Mucosa of rectum (tissue), 2 donors: ENCODE measurements at regions not wholly inside any gene's neighbourhood (a gene's known extent, or its start where the extent isn't known, plus 50 kb on each side); places are given as distances from the start of the nearest gene placed in this dataset.

ENCODE experiments used
- H3K27ac ChIP-seq, 2 donors: one replicate each; pipeline ENCODE4 v1.7.0; 2013; ENCODE audit warnings: inconsistent platforms in 2 of 2, low read depth in 2 of 2, low read length in 2 of 2
- H3K27me3 ChIP-seq, 2 donors: one replicate each; pipeline ENCODE4 v1.7.0; 2013; ENCODE audit warnings: low read length in 2 of 2; ENCODE audit not compliant: control insufficient read depth in 2 of 2, insufficient read depth in 2 of 2
- H3K36me3 ChIP-seq, 2 donors: one replicate each; pipeline ENCODE4 v1.7.0; 2013; ENCODE audit warnings: low read length in 2 of 2; ENCODE audit not compliant: control insufficient read depth in 2 of 2, insufficient read depth in 2 of 2
- H3K4me1 ChIP-seq, 2 donors: one replicate each; pipeline ENCODE4 v1.7.0; 2013; ENCODE audit warnings: low read length in 2 of 2, mild to moderate bottlenecking in 1 of 2; ENCODE audit not compliant: control insufficient read depth in 2 of 2, insufficient read depth in 2 of 2
- H3K4me3 ChIP-seq, 2 donors: one replicate each; pipeline ENCODE4 v1.7.0; 2013; ENCODE audit warnings: low read length in 2 of 2
- H3K9ac ChIP-seq, 2 donors: one replicate each; pipeline ENCODE4 v1.7.0; 2013; ENCODE audit warnings: low read length in 2 of 2, low read depth in 1 of 2, mild to moderate bottlenecking in 1 of 2
- H3K9me3 ChIP-seq, 2 donors: one replicate each; pipeline ENCODE4 v1.7.0; 2013; ENCODE audit warnings: low read length in 2 of 2; ENCODE audit not compliant: control insufficient read depth in 2 of 2
- donor health status: healthy.
- donor health status: Normal muscosa, but diverticular disease.

DNA sequence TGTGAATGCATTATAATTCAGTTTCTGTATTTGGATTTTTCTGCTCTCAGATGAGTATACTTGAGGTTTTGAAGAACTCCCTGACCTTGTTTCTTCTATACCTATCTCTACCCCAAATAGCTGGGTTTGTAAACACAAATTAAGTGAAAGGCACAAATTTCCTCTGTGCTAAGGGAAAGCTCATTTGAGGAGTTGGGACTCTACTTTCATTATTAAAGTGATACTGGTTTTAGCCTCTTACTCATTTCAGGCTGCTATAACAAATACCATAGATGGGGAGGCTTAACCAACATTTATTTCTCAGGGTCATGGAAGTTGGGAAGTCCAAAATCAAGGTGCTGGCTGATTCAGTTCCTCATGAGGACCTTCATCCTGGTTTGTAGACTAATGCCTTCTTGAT, 97.2 kb upstream of the ANKH start:
- H3K27me3 ChIP-seq: no peaks in the 10 kb centered on the region
- H3K27ac ChIP-seq: no peak overlapping the region
- no peak overlapping the region for H3K9ac ChIP-seq
- no peak overlapping the region for H3K4me3 ChIP-seq
- no peaks in the 10 kb centered on the region for H3K9me3 ChIP-seq
- H3K36me3 ChIP-seq: no peaks in the 10 kb centered on the region
- H3K4me1 ChIP-seq: no peaks in the 10 kb centered on the region

DNA sequence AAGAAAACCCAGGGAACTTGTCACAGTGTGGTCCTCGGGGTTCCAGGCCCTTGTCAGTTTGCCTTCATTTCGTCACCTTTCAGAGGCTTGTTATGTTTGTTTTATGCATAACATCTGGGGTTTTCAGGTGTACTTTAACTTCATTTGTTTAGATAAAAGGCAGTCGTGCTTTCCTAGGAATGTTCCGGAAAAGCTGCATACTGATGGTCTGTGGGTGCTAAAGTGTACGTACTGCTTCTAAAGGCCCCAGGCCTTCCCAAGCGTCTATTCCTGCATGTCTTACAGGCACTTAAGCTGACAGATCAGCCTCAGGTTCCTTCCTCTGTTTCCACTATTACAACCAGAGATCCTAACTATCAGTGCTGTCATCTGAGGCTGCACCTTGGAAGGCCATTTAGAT, 95.6 kb upstream of the ANKH start:
- H3K4me3 ChIP-seq: no peak overlapping the region
- H3K36me3 ChIP-seq: no peaks in the 10 kb centered on the region
- peaks cover 0 to 3% of the 10 kb centered on the region in 2 donors for H3K4me1 ChIP-seq
- no peaks in the 10 kb centered on the region for H3K27me3 ChIP-seq
- no peak overlapping the region for H3K9ac ChIP-seq
- H3K27ac ChIP-seq: no peak overlapping the region
- H3K9me3 ChIP-seq: no peaks in the 10 kb centered on the region

DNA sequence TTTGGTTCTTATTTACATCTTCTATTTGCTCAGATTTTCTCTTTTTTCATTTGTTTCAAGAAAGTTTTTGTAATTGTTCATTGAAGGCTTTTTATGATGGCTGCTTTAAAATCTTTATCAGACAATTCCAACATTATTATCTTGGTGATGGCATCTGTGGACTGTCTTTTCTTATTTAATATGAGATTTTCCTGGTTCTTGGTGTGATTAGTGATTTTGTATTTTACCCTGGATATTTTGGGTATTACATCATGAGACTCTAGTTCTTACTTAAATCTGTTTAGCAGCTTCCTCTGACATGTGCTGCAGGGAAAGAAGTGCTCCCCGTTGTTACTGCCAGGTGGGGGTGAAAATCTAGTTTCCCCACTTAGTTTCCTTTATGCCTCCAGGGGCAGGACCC, 94.2 kb upstream of the ANKH start:
- Histone ChIP-seq H3K36me3 (no peaks in the 10 kb centered on the region), H3K27me3 (no peaks in the 10 kb centered on the region)

DNA sequence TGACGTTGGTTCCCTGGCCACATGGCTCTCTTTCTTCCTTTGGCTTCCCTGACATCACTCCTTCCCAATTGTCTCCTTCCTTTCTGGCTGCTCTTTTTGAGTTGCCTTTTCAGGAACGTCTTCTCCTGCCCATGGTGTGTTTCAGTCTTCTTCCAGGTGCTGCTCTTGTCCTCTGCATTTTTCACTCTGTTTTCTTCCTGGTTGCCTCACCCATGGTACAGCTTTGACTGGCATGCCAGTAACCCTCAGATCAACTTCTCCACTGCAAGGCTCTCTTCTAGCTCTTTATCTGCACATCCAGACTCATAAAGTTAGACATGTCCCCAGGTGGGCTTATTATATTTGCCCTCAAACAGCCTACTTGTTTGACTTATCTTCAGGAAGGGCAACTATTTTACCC, 91.0 kb upstream of the ANKH start:
- Histone ChIP-seq H3K9ac (no peak overlapping the region), H3K9me3 (no peaks in the 10 kb centered on the region), H3K4me1 (peaks cover 0 to 3% of the 10 kb centered on the region in 2 donors), H3K27ac (no peak overlapping the region), H3K27me3 (peaks cover 0 to 2% of the 10 kb centered on the region in 2 donors), H3K36me3 (no peaks in the 10 kb centered on the region), H3K4me3 (no peak overlapping the region)

More for the DNA sequence above, 94.2 kb upstream of the ANKH start:
- Histone ChIP-seq H3K9ac (no peak overlapping the region), H3K4me1 (peaks cover 0 to 3% of the 10 kb centered on the region in 2 donors), H3K4me3 (no peak overlapping the region), H3K9me3 (no peaks in the 10 kb centered on the region), H3K27ac (no peak overlapping the region)

DNA sequence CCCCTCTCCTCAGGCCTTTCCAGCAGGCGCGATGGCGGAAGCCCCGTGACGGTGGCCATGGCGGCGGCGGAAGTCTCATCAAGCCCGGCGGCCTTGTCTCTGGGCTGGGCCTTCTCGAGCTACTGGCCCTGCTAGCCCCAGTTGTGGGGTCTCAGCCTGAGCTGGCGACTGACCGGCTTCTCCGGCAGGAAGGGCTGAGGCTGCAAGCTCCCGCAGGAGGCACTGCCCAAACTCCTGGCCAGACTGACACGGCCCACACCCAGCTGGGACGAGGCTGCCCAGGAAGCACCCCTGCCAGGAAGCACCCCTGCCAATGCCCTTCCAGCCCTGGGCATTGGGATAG, 88.5 kb upstream of the ANKH start:
- peaks cover 0 to 2% of the 10 kb centered on the region in 2 donors for H3K27me3 ChIP-seq
- no peak overlapping the region for H3K9ac ChIP-seq
- H3K27ac ChIP-seq: no peak overlapping the region
- H3K9me3 ChIP-seq: no peaks in the 10 kb centered on the region
- no peaks in the 10 kb centered on the region for H3K36me3 ChIP-seq
- H3K4me1 ChIP-seq: peaks cover 0 to 3% of the 10 kb centered on the region in 2 donors
- H3K4me3 ChIP-seq: no peak overlapping the region

DNA sequence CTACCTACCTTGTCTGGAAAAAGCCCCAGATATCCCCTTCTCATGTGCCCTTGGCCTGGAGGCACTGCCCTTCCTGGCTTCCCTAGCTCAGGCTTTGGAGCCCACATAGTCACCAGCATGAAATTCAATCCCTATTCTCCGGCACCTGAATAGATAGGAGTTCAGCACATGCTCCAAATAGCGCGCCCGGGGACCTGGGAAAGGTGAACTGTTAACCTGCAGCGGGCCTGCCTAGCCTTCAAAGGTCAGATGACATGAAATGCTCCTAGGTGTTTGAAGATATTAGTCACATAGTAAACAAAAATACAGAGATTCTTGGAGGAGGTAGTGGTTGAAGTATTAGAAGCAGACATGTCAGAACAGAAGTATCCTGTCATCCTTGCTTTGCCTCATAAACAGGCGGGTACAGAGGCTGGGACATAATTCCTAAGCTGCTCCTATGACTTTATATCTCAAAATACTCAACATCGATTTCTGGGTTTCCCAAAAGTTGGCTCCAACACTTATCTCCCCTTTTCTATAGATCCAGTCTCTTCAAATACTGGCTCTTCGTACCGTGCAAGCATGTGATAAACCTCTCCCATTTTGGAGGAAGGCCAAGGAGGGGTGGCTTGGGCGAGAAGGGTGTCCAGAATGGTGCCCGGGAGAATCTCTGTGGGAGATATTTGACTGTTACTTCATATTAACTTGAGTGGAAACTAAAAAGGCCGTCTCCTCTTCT, 88.0 kb upstream of the ANKH start:
- H3K4me3 ChIP-seq: no peak overlapping the region
- H3K36me3 ChIP-seq: no peaks in the 10 kb centered on the region
- H3K9me3 ChIP-seq: no peaks in the 10 kb centered on the region
- H3K9ac ChIP-seq: no peak overlapping the region
- peaks cover 0 to 3% of the 10 kb centered on the region in 2 donors for H3K4me1 ChIP-seq
- peaks cover 0 to 2% of the 10 kb centered on the region in 2 donors for H3K27me3 ChIP-seq
- no peak overlapping the region for H3K27ac ChIP-seq

DNA sequence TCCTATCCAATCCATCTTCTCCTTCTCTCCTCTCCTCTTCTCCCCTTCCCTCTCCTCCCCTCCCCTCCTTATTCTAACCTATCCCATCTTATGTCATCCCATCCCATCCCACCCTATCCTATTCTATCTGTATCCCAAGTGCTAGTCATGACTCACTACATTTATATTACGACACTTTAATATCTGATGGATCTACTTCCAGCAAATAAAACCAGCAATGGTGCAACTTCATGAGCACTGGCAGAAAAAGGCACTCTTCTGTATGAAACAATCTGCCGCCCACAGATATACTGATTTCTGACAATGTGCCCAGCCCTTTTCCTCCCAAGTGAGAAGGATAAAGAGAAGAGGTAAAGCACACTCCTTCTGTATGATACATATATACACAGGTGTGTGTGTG, 86.6 kb upstream of the ANKH start:
- no peaks in the 10 kb centered on the region for H3K9me3 ChIP-seq
- no peaks in the 10 kb centered on the region for H3K36me3 ChIP-seq
- H3K27me3 ChIP-seq: peaks cover 0 to 2% of the 10 kb centered on the region in 2 donors
- no peak overlapping the region for H3K9ac ChIP-seq
- H3K4me1 ChIP-seq: peaks cover 0 to 3% of the 10 kb centered on the region in 2 donors
- H3K4me3 ChIP-seq: no peak overlapping the region
- H3K27ac ChIP-seq: no peak overlapping the region

DNA sequence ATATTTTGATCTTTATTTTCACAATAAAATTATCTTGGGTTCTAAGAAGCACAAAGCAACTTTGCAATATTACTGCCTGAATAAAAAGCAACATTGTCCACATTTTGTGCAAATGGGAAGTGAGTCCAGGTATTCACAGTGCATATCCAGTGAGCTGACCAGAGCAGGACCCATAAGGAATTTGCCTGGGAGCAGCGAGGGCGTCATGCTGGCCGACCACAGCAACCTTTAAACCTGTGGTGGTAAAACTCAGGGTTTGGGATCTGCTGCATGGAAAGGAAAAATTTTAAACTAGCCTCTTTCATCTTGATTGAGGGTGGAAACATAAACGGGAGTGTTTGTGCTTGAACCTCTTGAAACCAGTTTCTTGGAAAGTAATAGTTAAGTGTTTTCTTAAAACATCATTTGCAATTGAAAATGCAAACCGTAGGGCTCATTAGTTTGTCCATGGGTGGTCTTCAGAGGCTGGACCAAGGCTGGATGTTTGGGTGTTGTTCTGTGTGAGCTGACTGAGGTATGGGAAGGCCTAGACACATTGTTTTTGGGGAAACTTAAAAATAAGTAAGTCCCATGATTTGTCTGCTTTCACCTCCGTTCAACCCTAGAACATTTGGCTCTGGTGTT, 85.0 kb upstream of the ANKH start:
- H3K36me3 ChIP-seq: no peaks in the 10 kb centered on the region
- H3K27ac ChIP-seq: no peak overlapping the region
- no peaks in the 10 kb centered on the region for H3K9me3 ChIP-seq
- no peaks in the 10 kb centered on the region for H3K4me1 ChIP-seq
- H3K27me3 ChIP-seq: peaks cover 0 to 2% of the 10 kb centered on the region in 2 donors
- no peak overlapping the region for H3K4me3 ChIP-seq
- H3K9ac ChIP-seq: no peak overlapping the region

DNA sequence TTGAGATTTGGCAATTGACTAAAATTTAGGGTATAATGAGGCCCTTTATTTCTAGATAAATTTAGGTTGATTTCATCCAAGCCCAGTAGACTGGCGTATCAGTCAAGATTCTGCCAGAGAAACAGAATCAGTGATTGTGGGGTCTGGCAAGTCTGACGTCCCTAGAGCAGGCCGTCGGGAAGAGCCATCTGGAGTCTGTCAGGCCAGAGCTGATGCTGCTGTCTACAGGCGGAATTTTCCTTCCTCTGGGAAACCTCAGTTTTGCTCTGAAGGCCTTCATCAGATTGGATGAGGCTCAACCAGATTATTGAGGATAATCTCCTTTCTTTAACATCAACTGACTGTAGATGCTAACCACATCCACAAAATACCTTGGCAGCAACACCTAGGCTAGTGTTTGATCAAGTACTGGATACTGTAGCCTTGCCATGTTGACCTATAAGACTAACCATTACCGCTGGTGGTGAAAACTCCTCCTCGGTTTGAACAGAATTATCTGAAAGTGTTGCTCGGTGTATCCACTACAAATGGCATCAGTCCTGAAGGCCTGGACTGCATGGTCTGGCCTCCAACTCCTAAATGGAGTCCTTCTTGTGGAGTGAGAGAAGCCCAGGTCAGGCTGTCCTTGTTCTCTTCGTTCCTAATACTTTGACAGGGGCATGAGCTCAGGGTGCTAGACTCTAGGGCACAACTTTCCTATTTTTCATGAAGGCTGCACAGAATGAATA, 83.2 kb upstream of the ANKH start:
- Histone ChIP-seq H3K36me3 (no peaks in the 10 kb centered on the region), H3K27ac (no peak overlapping the region), H3K9ac (no peak overlapping the region), H3K27me3 (peaks cover 0 to 2% of the 10 kb centered on the region in 2 donors), H3K9me3 (no peaks in the 10 kb centered on the region), H3K4me3 (no peak overlapping the region), H3K4me1 (no peaks in the 10 kb centered on the region)

DNA sequence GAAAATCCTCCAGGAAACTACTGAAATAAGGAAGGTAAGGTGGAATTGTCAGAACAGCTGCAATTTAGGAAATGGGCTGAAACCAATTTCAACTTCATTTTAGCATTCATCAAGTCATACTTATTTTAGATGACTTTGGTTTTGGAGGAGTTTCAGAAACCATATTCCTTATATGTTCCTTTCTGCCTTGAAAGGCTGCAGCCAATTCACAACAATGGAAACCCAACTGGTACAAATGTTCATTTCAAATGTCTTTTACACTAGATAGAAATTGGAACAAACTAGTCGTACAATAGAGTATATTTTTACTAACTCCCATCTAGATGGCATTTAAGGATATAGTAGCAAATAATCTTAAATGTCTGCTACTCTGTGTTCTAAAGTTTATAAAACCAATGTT, 82.6 kb upstream of the ANKH start:
- H3K27ac ChIP-seq: no peak overlapping the region

More for the DNA sequence above, 82.6 kb upstream of the ANKH start:
- peaks cover 0 to 2% of the 10 kb centered on the region in 2 donors for H3K27me3 ChIP-seq
- no peak overlapping the region for H3K4me3 ChIP-seq
- no peaks in the 10 kb centered on the region for H3K4me1 ChIP-seq
- H3K36me3 ChIP-seq: no peaks in the 10 kb centered on the region
- no peaks in the 10 kb centered on the region for H3K9me3 ChIP-seq
- no peak overlapping the region for H3K9ac ChIP-seq
